GM12875 (cell line): ENCODE measurements at regions not wholly inside any gene's neighbourhood (a gene's known extent, or its start where the extent isn't known, plus 50 kb on each side); places are given as distances from the start of the nearest gene placed in this dataset.
"Not testable (repeated sequence)": the region's sequence is repeated elsewhere in the genome, so short reads cannot be mapped to it uniquely, and the experiment has no call there.

Experiments
- H3K4me3 ChIP-seq: one replicate; pipeline ENCODE4 v1.5.1; 2011; ENCODE audit warnings: low read depth, low read length, control low read depth
- CTCF ChIP-seq: IDR thresholded peaks from 2 replicates; pipeline ENCODE4 v1.5.1; 2011; ENCODE audit warnings: low read depth, mild to moderate bottlenecking, control low read depth, inconsistent platforms, low read length, moderate library complexity, borderline replicate concordance; ENCODE audit not compliant: insufficient read depth

- no peak for TF ChIP-seq CTCF
- H3K4me3 ChIP-seq = no peak overlapping the region
Observed at GRCh38 chr5:15116996-15117395, 245.4 kb upstream of the ANKH start.

GRCh38 chr5:15106530-15107283, 235.1 kb upstream of the ANKH start:
- no peak overlapping the region for H3K4me3 ChIP-seq
- no peak for TF ChIP-seq CTCF

GRCh38 chr5:15105799-15106393, 234.3 kb upstream of the ANKH start:
- peak; percentile 68 for TF ChIP-seq CTCF

GRCh38 chr5:15103864-15104263, 232.3 kb upstream of the ANKH start:
- no peak for TF ChIP-seq CTCF
- H3K4me3 ChIP-seq = no peak overlapping the region

More at GRCh38 chr5:15105799-15106393, 234.3 kb upstream of the ANKH start:
- H3K4me3 ChIP-seq = no peak overlapping the region

- no peak overlapping the region for H3K4me3 ChIP-seq
- TF ChIP-seq CTCF = no peak
Observed at GRCh38 chr5:15103130-15103529, 231.6 kb upstream of the ANKH start.

- no peak for TF ChIP-seq CTCF
Observed at GRCh38 chr5:15097552-15097951, 226.0 kb upstream of the ANKH start.

GRCh38 chr5:15096686-15097085, 225.1 kb upstream of the ANKH start:
- not testable (repeated sequence) for H3K4me3 ChIP-seq

More at GRCh38 chr5:15097552-15097951, 226.0 kb upstream of the ANKH start:
- H3K4me3 ChIP-seq = no peak overlapping the region
